SK-N-SH treated with all-trans-retinoic acid at 6 μM for 48 hours (cell line): ENCODE measurements at regions not wholly inside any gene's neighbourhood (a gene's known extent, or its start where the extent isn't known, plus 50 kb on each side); places are given as distances from the start of the nearest gene placed in this dataset.
A peak's percentile ranks its signal among the peaks of the same experiment; 100 is the strongest.

Experiments used
- ATAC-seq: fragments of 200-7000 bp; cut with Tn5 transposase; 3 replicates; pipeline ENCODE4 v1.9.1; 2020; ENCODE audit warnings: mild to moderate bottlenecking, moderate library complexity
- ARNTL ChIP-seq: fragments of 450-650 bp; formaldehyde crosslinking; IDR thresholded peaks from 2 replicates; pipeline ENCODE4 v1.5.0; 2020; ENCODE audit warnings: low read depth, mild to moderate bottlenecking, moderate library complexity, borderline replicate concordance
- BACH2 ChIP-seq: fragments of 250-450 bp; sonication (Bioruptor Pico); IDR thresholded peaks from 2 replicates; pipeline ENCODE4 v1.9.0; 2021; ENCODE audit warnings: mild to moderate bottlenecking, borderline replicate concordance
- CREB5 ChIP-seq: fragments of 250-450 bp; sonication (Bioruptor Pico); IDR thresholded peaks from 2 replicates; pipeline ENCODE4 v1.5.1; 2020; ENCODE audit warnings: low read depth, mild to moderate bottlenecking, moderate library complexity
- CSDC2 ChIP-seq: fragments of 250-450 bp; sonication (Bioruptor Pico); IDR thresholded peaks from 2 replicates; pipeline ENCODE4 v1.5.0; 2020; ENCODE audit warnings: mild to moderate bottlenecking, moderate library complexity
- ESRRG ChIP-seq: fragments of 250-450 bp; sonication (Bioruptor Pico); IDR thresholded peaks from 2 replicates; pipeline ENCODE4 v1.6.1; 2021; ENCODE audit warnings: mild to moderate bottlenecking
- GLIS3 ChIP-seq: fragments of 250-450 bp; sonication (Bioruptor Pico); IDR thresholded peaks from 2 replicates; pipeline ENCODE4 v1.5.0; 2020; ENCODE audit warnings: mild to moderate bottlenecking, moderate library complexity
- ISL1 ChIP-seq: fragments of 250-450 bp; sonication (Bioruptor Pico); IDR thresholded peaks from 2 replicates; pipeline ENCODE4 v2.1.2; 2022; ENCODE audit warnings: mild to moderate bottlenecking, moderate library complexity
- OSR1 ChIP-seq: fragments of 250-450 bp; sonication (Bioruptor Pico); IDR thresholded peaks from 2 replicates; pipeline ENCODE4 v1.8.0; 2022; ENCODE audit warnings: moderate library complexity, mild to moderate bottlenecking, inconsistent platforms
- RARB ChIP-seq: fragments of 250-450 bp; sonication (Bioruptor Pico); IDR thresholded peaks from 2 replicates; pipeline ENCODE4 v1.8.0; 2021; ENCODE audit warnings: mild to moderate bottlenecking, moderate library complexity
- SNAI2 ChIP-seq: fragments of 250-450 bp; sonication (Bioruptor Pico); IDR thresholded peaks from 2 replicates; pipeline ENCODE4 v1.5.0; 2020; ENCODE audit warnings: mild to moderate bottlenecking, moderate library complexity
- TOX ChIP-seq: fragments of 250-450 bp; sonication (Bioruptor Pico); IDR thresholded peaks from 2 replicates; pipeline ENCODE4 v1.8.0; 2021; ENCODE audit warnings: mild to moderate bottlenecking, moderate library complexity, borderline replicate concordance
- ZC3H10 ChIP-seq: fragments of 250-450 bp; sonication (Bioruptor Pico); IDR thresholded peaks from 2 replicates; pipeline ENCODE4 v1.5.1; 2021; ENCODE audit warnings: mild to moderate bottlenecking, moderate library complexity
- ZFP3 ChIP-seq: fragments of 250-450 bp; sonication (Bioruptor Pico); IDR thresholded peaks from 2 replicates; pipeline ENCODE4 v1.5.0; 2020; ENCODE audit warnings: mild to moderate bottlenecking, moderate library complexity
- ZFP30 ChIP-seq: fragments of 450-650 bp; formaldehyde crosslinking; IDR thresholded peaks from 2 replicates; pipeline ENCODE4 v1.5.0; 2022; ENCODE audit warnings: mild to moderate bottlenecking, moderate library complexity
- ZNF70 ChIP-seq: fragments of 450-650 bp; formaldehyde crosslinking; IDR thresholded peaks from 2 replicates; pipeline ENCODE4 v1.5.0; 2020; ENCODE audit warnings: mild to moderate bottlenecking, moderate library complexity
- TF ChIP-seq, protein P1 (sequence below): fragments of 250-450 bp; sonication (Bioruptor Pico); IDR thresholded peaks from 2 replicates; pipeline ENCODE4 v1.8.0; 2021; ENCODE audit warnings: low read depth, mild to moderate bottlenecking, moderate library complexity, borderline replicate concordance
- TF ChIP-seq, protein P2 (sequence below): fragments of 250-450 bp; sonication (Bioruptor Pico); IDR thresholded peaks from 2 replicates; pipeline ENCODE4 v1.5.0; 2020; ENCODE audit warnings: mild to moderate bottlenecking, moderate library complexity

GRCh38 chr1:55670331-55671082 lies 455.3 kb upstream of the USP24 start:
- TF ChIP-seq, protein P1, sequence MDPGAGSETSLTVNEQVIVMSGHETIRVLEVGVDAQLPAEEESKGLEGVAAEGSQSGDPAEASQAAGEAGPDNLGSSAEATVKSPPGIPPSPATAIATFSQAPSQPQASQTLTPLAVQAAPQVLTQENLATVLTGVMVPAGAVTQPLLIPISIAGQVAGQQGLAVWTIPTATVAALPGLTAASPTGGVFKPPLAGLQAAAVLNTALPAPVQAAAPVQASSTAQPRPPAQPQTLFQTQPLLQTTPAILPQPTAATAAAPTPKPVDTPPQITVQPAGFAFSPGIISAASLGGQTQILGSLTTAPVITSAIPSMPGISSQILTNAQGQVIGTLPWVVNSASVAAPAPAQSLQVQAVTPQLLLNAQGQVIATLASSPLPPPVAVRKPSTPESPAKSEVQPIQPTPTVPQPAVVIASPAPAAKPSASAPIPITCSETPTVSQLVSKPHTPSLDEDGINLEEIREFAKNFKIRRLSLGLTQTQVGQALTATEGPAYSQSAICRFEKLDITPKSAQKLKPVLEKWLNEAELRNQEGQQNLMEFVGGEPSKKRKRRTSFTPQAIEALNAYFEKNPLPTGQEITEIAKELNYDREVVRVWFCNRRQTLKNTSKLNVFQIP (CRISPR knock-in tag), result no peak
- TF ChIP-seq GLIS3 (CRISPR knock-in tag) (no peak), ESRRG (CRISPR knock-in tag) (no peak), OSR1 (no peak), ZFP3 (no peak), TOX (CRISPR knock-in tag) (no peak), CREB5 (CRISPR knock-in tag) (no peak)
- TF ChIP-seq, protein P2, sequence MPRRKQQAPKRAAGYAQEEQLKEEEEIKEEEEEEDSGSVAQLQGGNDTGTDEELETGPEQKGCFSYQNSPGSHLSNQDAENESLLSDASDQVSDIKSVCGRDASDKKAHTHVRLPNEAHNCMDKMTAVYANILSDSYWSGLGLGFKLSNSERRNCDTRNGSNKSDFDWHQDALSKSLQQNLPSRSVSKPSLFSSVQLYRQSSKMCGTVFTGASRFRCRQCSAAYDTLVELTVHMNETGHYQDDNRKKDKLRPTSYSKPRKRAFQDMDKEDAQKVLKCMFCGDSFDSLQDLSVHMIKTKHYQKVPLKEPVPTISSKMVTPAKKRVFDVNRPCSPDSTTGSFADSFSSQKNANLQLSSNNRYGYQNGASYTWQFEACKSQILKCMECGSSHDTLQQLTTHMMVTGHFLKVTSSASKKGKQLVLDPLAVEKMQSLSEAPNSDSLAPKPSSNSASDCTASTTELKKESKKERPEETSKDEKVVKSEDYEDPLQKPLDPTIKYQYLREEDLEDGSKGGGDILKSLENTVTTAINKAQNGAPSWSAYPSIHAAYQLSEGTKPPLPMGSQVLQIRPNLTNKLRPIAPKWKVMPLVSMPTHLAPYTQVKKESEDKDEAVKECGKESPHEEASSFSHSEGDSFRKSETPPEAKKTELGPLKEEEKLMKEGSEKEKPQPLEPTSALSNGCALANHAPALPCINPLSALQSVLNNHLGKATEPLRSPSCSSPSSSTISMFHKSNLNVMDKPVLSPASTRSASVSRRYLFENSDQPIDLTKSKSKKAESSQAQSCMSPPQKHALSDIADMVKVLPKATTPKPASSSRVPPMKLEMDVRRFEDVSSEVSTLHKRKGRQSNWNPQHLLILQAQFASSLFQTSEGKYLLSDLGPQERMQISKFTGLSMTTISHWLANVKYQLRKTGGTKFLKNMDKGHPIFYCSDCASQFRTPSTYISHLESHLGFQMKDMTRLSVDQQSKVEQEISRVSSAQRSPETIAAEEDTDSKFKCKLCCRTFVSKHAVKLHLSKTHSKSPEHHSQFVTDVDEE, result no peak
- no peak for ATAC-seq

- peak; percentile 34; the same call in 1 of the 3 replicates for ATAC-seq
- TF ChIP-seq, protein P1 (CRISPR knock-in tag), result no peak
- TF ChIP-seq ZFP30 (CRISPR knock-in tag) (no peak), TOX (CRISPR knock-in tag) (no peak), ISL1 (no peak), ZFP3 (no peak), ZC3H10 (no peak), ZNF70 (CRISPR knock-in tag) (no peak), GLIS3 (CRISPR knock-in tag) (no peak), BACH2 (no peak), SNAI2 (CRISPR knock-in tag) (no peak)
- TF ChIP-seq, protein P2, result no peak
Observed at GRCh38 chr1:55669293-55669692, 454.1 kb upstream of the USP24 start.

GRCh38 chr1:55662875-55663274 lies 447.7 kb upstream of the USP24 start:
- no peak for ATAC-seq
- TF ChIP-seq ZNF70 (CRISPR knock-in tag) (no peak), ZFP30 (CRISPR knock-in tag) (no peak), RARB (CRISPR knock-in tag) (no peak), ARNTL (no peak), SNAI2 (CRISPR knock-in tag) (no peak), CREB5 (CRISPR knock-in tag) (no peak), ZC3H10 (no peak), GLIS3 (CRISPR knock-in tag) (no peak), ESRRG (CRISPR knock-in tag) (no peak), CSDC2 (no peak)
- TF ChIP-seq, protein P1 (CRISPR knock-in tag), result no peak
